ENCODE measurements at regions not wholly inside any gene's neighbourhood (a gene's known extent, or its start where the extent isn't known, plus 50 kb on each side); places are given as distances from the start of the nearest gene placed in this dataset.
"Not testable (repeated sequence)": the region's sequence is repeated elsewhere in the genome, so short reads cannot be mapped to it uniquely, and the experiment has no call there.

DNA sequence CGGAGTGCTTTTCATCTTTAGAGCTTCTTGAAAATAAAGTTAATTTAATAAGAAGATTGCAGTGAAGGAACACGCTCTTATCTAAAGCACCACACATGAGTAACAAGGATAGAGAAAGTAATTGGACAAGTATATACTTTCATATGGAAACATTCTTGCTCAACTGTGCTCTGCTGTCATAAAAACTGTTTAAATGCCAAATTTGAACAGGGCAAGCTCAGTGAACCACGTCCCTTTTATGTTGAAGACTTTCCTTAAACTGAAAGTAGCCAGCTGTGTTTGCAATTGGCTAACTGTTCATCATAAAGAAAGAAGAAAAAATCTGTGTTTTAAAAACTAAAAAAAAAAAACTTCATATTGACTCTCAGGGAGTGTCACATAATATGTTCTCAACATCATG is 1610.7 kb upstream of the C9orf72 start:
- no peaks in the 10 kb centered on the region for H3K4me1 ChIP-seq (ENCODE audit: low read length)
- H3K27me3 ChIP-seq (ENCODE audit: low read depth, low read length) = no peaks in the 10 kb centered on the region
- no peak overlapping the region for H2AFZ ChIP-seq (ENCODE audit: low read depth, low read length)
- TF ChIP-seq EZH2phosphoT487 (IDR thresholded peaks at IDR 0.05; ENCODE audit: low read depth) = no peak
- TF ChIP-seq CTCF (IDR thresholded peaks at IDR 0.05; ENCODE audit: low read depth, low read length) = no peak
- no peak overlapping the region for H3K9ac ChIP-seq (ENCODE audit: low read length)
- H3K36me3 ChIP-seq (replicated peaks; ENCODE audit: low read depth, low read length) = no peaks in the 10 kb centered on the region
- no peaks in the 10 kb centered on the region for H4K20me1 ChIP-seq (ENCODE audit: insufficient read depth, low read length)
- no peaks in the 10 kb centered on the region for H3K79me2 ChIP-seq (ENCODE audit: low read length)
- H3K4me3 ChIP-seq (ENCODE audit: low read length) = no peak overlapping the region
- H3K4me2 ChIP-seq (ENCODE audit: low read length) = no peak overlapping the region
- no peak overlapping the region for H3K27ac ChIP-seq (ENCODE audit: low read length)
- H3K9me3 ChIP-seq (ENCODE audit: insufficient read depth, low read length) = no peaks in the 10 kb centered on the region

DNA sequence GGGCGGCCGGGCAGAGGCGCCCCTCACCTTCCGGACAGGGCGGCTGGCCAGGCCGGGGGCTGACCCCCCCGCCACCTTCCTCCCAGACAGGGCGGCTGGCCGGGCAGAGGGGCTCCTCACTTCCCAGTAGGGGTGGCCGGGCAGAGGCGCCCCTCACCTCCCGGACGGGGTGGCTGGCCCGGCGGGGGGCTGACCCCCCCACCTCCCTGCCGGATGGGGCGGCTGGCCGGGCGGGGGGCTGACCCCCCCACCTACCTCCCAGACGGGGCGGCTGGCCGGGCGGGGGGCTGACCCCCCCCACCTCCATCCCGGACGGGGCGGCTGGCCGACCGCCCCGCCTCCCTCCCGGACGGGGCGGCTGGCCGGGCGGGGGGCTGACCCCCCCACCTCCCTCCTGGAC is 1615.5 kb upstream of the C9orf72 start:
- not testable (repeated sequence) for H2AFZ ChIP-seq (ENCODE audit: low read depth, low read length); H3K79me2 ChIP-seq (ENCODE audit: low read length); H3K36me3 ChIP-seq (replicated peaks; ENCODE audit: low read depth, low read length); H3K27me3 ChIP-seq (ENCODE audit: low read depth, low read length); H3K9ac ChIP-seq (ENCODE audit: low read length); H3K4me1 ChIP-seq (ENCODE audit: low read length); H4K20me1 ChIP-seq (ENCODE audit: insufficient read depth, low read length); H3K27ac ChIP-seq (ENCODE audit: low read length); H3K9me3 ChIP-seq (ENCODE audit: insufficient read depth, low read length); H3K4me3 ChIP-seq (ENCODE audit: low read length); H3K4me2 ChIP-seq (ENCODE audit: low read length)

DNA sequence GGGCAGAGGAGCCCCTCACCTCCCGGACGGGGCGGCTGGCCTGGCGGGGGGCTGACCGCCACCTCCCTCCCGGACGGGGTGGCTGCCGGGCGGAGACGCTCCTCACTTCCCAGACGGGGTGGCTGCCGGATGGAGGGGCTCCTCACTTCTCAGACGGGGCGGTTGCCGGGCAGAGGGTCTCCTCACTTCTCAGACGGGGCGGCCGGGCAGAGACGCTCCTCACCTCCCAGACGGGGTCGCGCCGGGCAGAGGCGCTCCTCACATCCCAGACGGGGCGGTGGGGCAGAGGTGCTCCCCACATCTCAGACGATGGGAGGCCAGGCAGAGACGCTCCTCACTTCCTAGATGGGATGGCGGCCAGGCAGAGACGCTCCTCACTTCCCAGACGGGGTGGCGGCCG is 1615.9 kb upstream of the C9orf72 start:
- H3K9ac ChIP-seq (ENCODE audit: low read length); H3K27ac ChIP-seq (ENCODE audit: low read length); H3K27me3 ChIP-seq (ENCODE audit: low read depth, low read length); H3K36me3 ChIP-seq (replicated peaks; ENCODE audit: low read depth, low read length); H3K9me3 ChIP-seq (ENCODE audit: insufficient read depth, low read length); H4K20me1 ChIP-seq (ENCODE audit: insufficient read depth, low read length); H3K4me3 ChIP-seq (ENCODE audit: low read length); H2AFZ ChIP-seq (ENCODE audit: low read depth, low read length); H3K4me2 ChIP-seq (ENCODE audit: low read length); H3K4me1 ChIP-seq (ENCODE audit: low read length); H3K79me2 ChIP-seq (ENCODE audit: low read length): not testable (repeated sequence)

- no peaks in the 10 kb centered on the region for H3K36me3 ChIP-seq (replicated peaks; ENCODE audit: low read depth, low read length)
- no peaks in the 10 kb centered on the region for H3K27me3 ChIP-seq (ENCODE audit: low read depth, low read length)
- no peak overlapping the region for H3K4me3 ChIP-seq (ENCODE audit: low read length)
- no peaks in the 10 kb centered on the region for H3K4me1 ChIP-seq (ENCODE audit: low read length)
- no peaks in the 10 kb centered on the region for H3K79me2 ChIP-seq (ENCODE audit: low read length)
- H3K9me3 ChIP-seq (ENCODE audit: insufficient read depth, low read length) = no peaks in the 10 kb centered on the region
- no peak overlapping the region for H3K9ac ChIP-seq (ENCODE audit: low read length)
- H4K20me1 ChIP-seq (ENCODE audit: insufficient read depth, low read length) = no peaks in the 10 kb centered on the region
- no peak overlapping the region for H2AFZ ChIP-seq (ENCODE audit: low read depth, low read length)
- TF ChIP-seq CTCF (IDR thresholded peaks at IDR 0.05; ENCODE audit: low read depth, low read length) = no peak
- no peak for TF ChIP-seq EZH2phosphoT487 (IDR thresholded peaks at IDR 0.05; ENCODE audit: low read depth)
- no peak overlapping the region for H3K27ac ChIP-seq (ENCODE audit: low read length)
- H3K4me2 ChIP-seq (ENCODE audit: low read length) = no peak overlapping the region
Measured at GRCh38 chr9:29198861-29199260, 1625.6 kb upstream of the C9orf72 start.

- Histone ChIP-seq H3K27me3 (ENCODE audit: low read depth, low read length) (no peaks in the 10 kb centered on the region), H3K9me3 (ENCODE audit: insufficient read depth, low read length) (no peaks in the 10 kb centered on the region), H4K20me1 (ENCODE audit: insufficient read depth, low read length) (no peaks in the 10 kb centered on the region), H3K9ac (ENCODE audit: low read length) (no peak overlapping the region), H3K4me3 (ENCODE audit: low read length) (no peak overlapping the region), H3K4me2 (ENCODE audit: low read length) (no peak overlapping the region), H3K27ac (ENCODE audit: low read length) (no peak overlapping the region), H3K4me1 (ENCODE audit: low read length) (no peaks in the 10 kb centered on the region), H2AFZ (ENCODE audit: low read depth, low read length) (no peak overlapping the region), H3K36me3 (replicated peaks; ENCODE audit: low read depth, low read length) (no peaks in the 10 kb centered on the region), H3K79me2 (ENCODE audit: low read length) (no peaks in the 10 kb centered on the region)
- no peak for TF ChIP-seq EZH2phosphoT487 (IDR thresholded peaks at IDR 0.05; ENCODE audit: low read depth)
- no peak for TF ChIP-seq CTCF (IDR thresholded peaks at IDR 0.05; ENCODE audit: low read depth, low read length)
Measured at GRCh38 chr9:29199975-29200374, 1626.7 kb upstream of the C9orf72 start.
